H9 (cell line): ENCODE measurements at regions not wholly inside any gene's neighbourhood (a gene's known extent, or its start where the extent isn't known, plus 50 kb on each side); places are given as distances from the start of the nearest gene placed in this dataset.

Experiments used
- DNase-seq: peaks from one replicate; pipeline ENCODE4 v3.0.0-alpha.2; 2017
- H2AFZ ChIP-seq: one replicate; pipeline ENCODE4 v1.6.1; 2013; ENCODE audit warnings: mild to moderate bottlenecking, low read length, control low read depth, moderate library complexity
- H2AK5ac ChIP-seq: 2 replicates; pipeline ENCODE4 v1.6.1; 2013; ENCODE audit warnings: low read length, control low read depth, mixed read lengths; ENCODE audit not compliant: insufficient read length
- H2BK120ac ChIP-seq: one replicate; pipeline ENCODE4 v1.6.1; 2013; ENCODE audit warnings: low read depth, mild to moderate bottlenecking, low read length, control low read depth, inconsistent platforms; ENCODE audit not compliant: poor library complexity, severe bottlenecking
- H2BK12ac ChIP-seq: 2 replicates; pipeline ENCODE4 v1.6.1; 2013; ENCODE audit warnings: low read length, control low read depth, mixed read lengths, low read depth; ENCODE audit not compliant: insufficient read length
- H2BK15ac ChIP-seq: 2 replicates; pipeline ENCODE4 v1.6.1; 2013; ENCODE audit warnings: low read depth, low read length, control low read depth
- H2BK20ac ChIP-seq: one replicate; pipeline ENCODE4 v1.6.1; 2013; ENCODE audit warnings: low read depth, mild to moderate bottlenecking, low read length, control low read depth, inconsistent platforms; ENCODE audit not compliant: poor library complexity, severe bottlenecking
- H2BK5ac ChIP-seq: 2 replicates; pipeline ENCODE4 v1.6.1; 2013; ENCODE audit warnings: low read length, control low read depth, mixed read lengths; ENCODE audit not compliant: insufficient read length
- H3K14ac ChIP-seq: 2 replicates; pipeline ENCODE4 v1.6.1; 2013; ENCODE audit warnings: low read length, control low read depth; ENCODE audit not compliant: insufficient read depth
- H3K18ac ChIP-seq: 2 replicates; pipeline ENCODE4 v1.6.1; 2013; ENCODE audit warnings: low read depth, mild to moderate bottlenecking, mixed read lengths, low read length, control low read depth; ENCODE audit not compliant: insufficient read length
- H3K23ac ChIP-seq: 2 replicates; pipeline ENCODE4 v1.6.1; 2013; ENCODE audit warnings: low read length, control low read depth, mixed read lengths, low read depth; ENCODE audit not compliant: insufficient read length
- H3K23me2 ChIP-seq: 2 replicates; pipeline ENCODE4 v1.6.1; 2013; ENCODE audit warnings: low read depth, mild to moderate bottlenecking, mixed read lengths, low read length, control low read depth; ENCODE audit not compliant: insufficient read length, poor library complexity, severe bottlenecking
- H3K27ac ChIP-seq: 2 replicates; pipeline ENCODE4 v1.5.1; 2013; ENCODE audit warnings: low read length, control low read depth, mixed read lengths, low read depth; ENCODE audit not compliant: insufficient read length
- H3K27me3 ChIP-seq: 2 replicates; pipeline ENCODE4 v1.6.1; 2013; ENCODE audit warnings: low read length, control low read depth, inconsistent platforms; ENCODE audit not compliant: insufficient read depth
- H3K4ac ChIP-seq: 2 replicates; pipeline ENCODE4 v1.6.1; 2013; ENCODE audit warnings: low read depth, mild to moderate bottlenecking, control low read depth, inconsistent platforms, low read length, moderate library complexity
- H3K4me1 ChIP-seq: 2 replicates; pipeline ENCODE4 v1.6.1; 2013; ENCODE audit warnings: low read length, control low read depth, inconsistent platforms; ENCODE audit not compliant: insufficient read depth
- H3K4me2 ChIP-seq: 2 replicates; pipeline ENCODE4 v1.6.1; 2013; ENCODE audit warnings: low read length, control low read depth, mixed read lengths; ENCODE audit not compliant: insufficient read length, insufficient read depth
- H3K56ac ChIP-seq: 2 replicates; pipeline ENCODE4 v1.6.1; 2013; ENCODE audit warnings: low read depth, mild to moderate bottlenecking, mixed read lengths, low read length, control low read depth; ENCODE audit not compliant: insufficient read length
- H3K79me1 ChIP-seq: 2 replicates; pipeline ENCODE4 v1.6.1; 2013; ENCODE audit warnings: low read depth, mild to moderate bottlenecking, moderate library complexity, low read length, control low read depth, inconsistent platforms; ENCODE audit not compliant: insufficient read depth, poor library complexity, severe bottlenecking
- H3K79me2 ChIP-seq: 2 replicates; pipeline ENCODE4 v1.6.1; 2013; ENCODE audit warnings: low read length, control low read depth, inconsistent platforms; ENCODE audit not compliant: insufficient read depth
- H3K9ac ChIP-seq: 2 replicates; pipeline ENCODE4 v1.6.1; 2013; ENCODE audit warnings: low read length, control low read depth, mixed read lengths; ENCODE audit not compliant: insufficient read length; ENCODE audit errors: extremely low read depth
- H3K9me3 ChIP-seq: one replicate; pipeline ENCODE4 v1.6.1; 2013; ENCODE audit warnings: low read depth, low read length, inconsistent platforms; ENCODE audit not compliant: control insufficient read depth
- H3T11ph ChIP-seq: one replicate; pipeline ENCODE4 v1.6.1; 2013; ENCODE audit warnings: mild to moderate bottlenecking, low read length, control low read depth, inconsistent platforms
- H4K20me1 ChIP-seq: one replicate; pipeline ENCODE4 v1.6.1; 2013; ENCODE audit not compliant: control insufficient read depth, insufficient read length, insufficient read depth
- H4K5ac ChIP-seq: 2 replicates; pipeline ENCODE4 v1.6.1; 2013; ENCODE audit warnings: low read depth, mild to moderate bottlenecking, mixed read lengths, low read length, control low read depth; ENCODE audit not compliant: insufficient read length
- H4K8ac ChIP-seq: replicated peaks from 2 replicates; pipeline ENCODE4 v1.6.1; 2013; ENCODE audit warnings: low read length, control low read depth, mixed read lengths, low read depth; ENCODE audit not compliant: insufficient read length
- H4K91ac ChIP-seq: 2 replicates; pipeline ENCODE4 v1.6.1; 2013; ENCODE audit warnings: low read depth, mild to moderate bottlenecking, moderate library complexity, mixed read lengths, low read length, control low read depth; ENCODE audit not compliant: insufficient read length
- H3K27ac Mint-ChIP-seq, 3 experiments: 2 replicates in 2 of 3; 3 replicates in 1 of 3; pipeline ENCODE4 v1.8.0; 2020 to 2021; ENCODE audit warnings: mixed read lengths in 3 of 3, mild to moderate bottlenecking in 1 of 3, moderate library complexity in 1 of 3
- H3K27me3 Mint-ChIP-seq: 2 replicates; pipeline ENCODE4 v1.8.0; 2021; ENCODE audit warnings: low read depth, mild to moderate bottlenecking, moderate library complexity, mixed read lengths
- H3K36me3 Mint-ChIP-seq, 3 experiments: 2 replicates in 2 of 3; 3 replicates in 1 of 3; pipeline ENCODE4 v1.8.0; 2020 to 2021; ENCODE audit warnings: low read depth in 3 of 3, mixed read lengths in 3 of 3; ENCODE audit not compliant: insufficient read depth in 1 of 3
- H3K4me1 Mint-ChIP-seq, 2 experiments: 2 replicates each; pipeline ENCODE4 v1.8.0; 2020; ENCODE audit warnings: mixed read lengths in 2 of 2
- H3K4me3 Mint-ChIP-seq, 2 experiments: 2 replicates in 1 of 2; 3 replicates in 1 of 2; pipeline ENCODE4 v1.8.0; 2020 to 2021; ENCODE audit warnings: mild to moderate bottlenecking in 2 of 2, mixed read lengths in 2 of 2, moderate library complexity in 1 of 2
- H3K9me3 Mint-ChIP-seq, 2 experiments: 2 replicates in 1 of 2; 3 replicates in 1 of 2; pipeline ENCODE4 v1.8.0; 2020; ENCODE audit warnings: mild to moderate bottlenecking in 2 of 2, mixed read lengths in 2 of 2, moderate library complexity in 1 of 2
- CTCF ChIP-seq: fragments of 200-600 bp; sonication (generic); conservative IDR thresholded peaks from 3 replicates; pipeline ENCODE4 v1.8.0; 2021; ENCODE audit warnings: antibody characterized with exemption, mild to moderate bottlenecking
- WGBS: extraction: QIAGEN DNeasy Blood & Tissue Kit; methylation state at CpG from one replicate; pipeline ENCODE4 v1.1.7; 2013; ENCODE audit warnings: missing lambda C conversion rate, low lambda C conversion rate, mixed read lengths; ENCODE audit not compliant: insufficient read length; ENCODE audit errors: extremely low coverage; 5-methylcytosine and 5-hydroxymethylcytosine counted together

DNA sequence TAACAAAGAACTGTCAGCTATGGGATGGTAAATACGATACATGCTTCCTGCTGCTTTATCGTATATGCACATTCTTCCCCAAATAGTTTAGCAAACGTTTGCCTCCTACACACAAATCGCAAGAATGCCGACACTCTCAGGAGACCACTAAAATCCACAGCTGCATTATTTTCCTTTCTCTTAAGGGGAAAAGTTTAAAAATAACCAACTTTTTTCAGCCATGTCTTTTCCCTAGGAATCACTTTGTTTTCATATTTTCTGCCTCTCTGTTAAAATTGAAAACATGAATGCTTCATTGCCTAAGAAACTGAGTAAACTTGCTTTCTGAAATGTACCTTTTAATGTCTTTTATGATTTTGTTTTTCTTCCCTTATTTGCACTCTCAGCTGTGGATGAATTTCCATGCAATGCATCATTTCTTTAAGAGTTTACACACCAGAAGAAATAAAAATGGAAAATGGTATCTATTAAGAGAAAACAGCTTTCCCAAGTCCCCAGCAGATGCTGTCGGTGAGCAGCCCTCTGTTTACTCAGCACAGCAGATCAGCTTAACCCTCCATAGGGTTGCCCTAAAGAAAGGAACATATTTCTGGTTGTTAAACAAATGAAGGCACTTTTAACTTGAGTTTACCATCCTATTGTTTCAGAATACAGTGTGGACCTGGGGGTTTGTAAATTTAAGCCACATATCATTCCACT, 66.2 kb downstream of the IZUMO3 start:
- Histone ChIP-seq H3K4me1 (peaks cover 3% of the 10 kb centered on the region; the same call in 1 of the 2 replicates), H3K4me2 (no peak overlapping the region), H4K20me1 (no peaks in the 10 kb centered on the region), H3K14ac (no peak overlapping the region), H3K9ac (no peak overlapping the region), H4K5ac (no peak overlapping the region), H3K27me3 (no peaks in the 10 kb centered on the region), H3K23me2 (no peaks in the 10 kb centered on the region), H2BK20ac (no peak overlapping the region), H3K79me1 (no peaks in the 10 kb centered on the region), H2BK5ac (no peak overlapping the region), H4K91ac (no peak overlapping the region), H3K56ac (no peak overlapping the region), H2BK120ac (no peak overlapping the region), H3K23ac (no peak overlapping the region), H2BK15ac (no peak overlapping the region), H2AK5ac (no peak overlapping the region), H3T11ph (no peak overlapping the region), H3K9me3 (no peaks in the 10 kb centered on the region), H4K8ac (no peak overlapping the region), H3K27ac (no peak overlapping the region), H3K79me2 (no peaks in the 10 kb centered on the region), H3K18ac (no peak overlapping the region), H2AFZ (no peak overlapping the region), H2BK12ac (no peak overlapping the region), H3K4ac (no peak overlapping the region)
- peak overlapping the region; percentile 62 to 92 (median 78); a peak in 3 of 7 replicates for H3K27ac Mint-ChIP-seq
- H3K9me3 Mint-ChIP-seq, result no peaks in the 10 kb centered on the region
- WGBS, result no CpG with 5 or more reads among the region's 6 CpGs
- H3K4me3 Mint-ChIP-seq, result no peak overlapping the region
- peaks cover 35 to 42% of the 10 kb centered on the region in 2 experiments for H3K4me1 Mint-ChIP-seq
- no peak for DNase-seq
- TF ChIP-seq CTCF, result no peak
- H3K36me3 Mint-ChIP-seq, result no peaks in the 10 kb centered on the region
- no peaks in the 10 kb centered on the region for H3K27me3 Mint-ChIP-seq
